ENCODE measurements at regions not wholly inside any gene's neighbourhood (a gene's known extent, or its start where the extent isn't known, plus 50 kb on each side); places are given as distances from the start of the nearest gene placed in this dataset.
"Not testable (repeated sequence)": the region's sequence is repeated elsewhere in the genome, so short reads cannot be mapped to it uniquely, and the experiment has no call there.

DNA sequence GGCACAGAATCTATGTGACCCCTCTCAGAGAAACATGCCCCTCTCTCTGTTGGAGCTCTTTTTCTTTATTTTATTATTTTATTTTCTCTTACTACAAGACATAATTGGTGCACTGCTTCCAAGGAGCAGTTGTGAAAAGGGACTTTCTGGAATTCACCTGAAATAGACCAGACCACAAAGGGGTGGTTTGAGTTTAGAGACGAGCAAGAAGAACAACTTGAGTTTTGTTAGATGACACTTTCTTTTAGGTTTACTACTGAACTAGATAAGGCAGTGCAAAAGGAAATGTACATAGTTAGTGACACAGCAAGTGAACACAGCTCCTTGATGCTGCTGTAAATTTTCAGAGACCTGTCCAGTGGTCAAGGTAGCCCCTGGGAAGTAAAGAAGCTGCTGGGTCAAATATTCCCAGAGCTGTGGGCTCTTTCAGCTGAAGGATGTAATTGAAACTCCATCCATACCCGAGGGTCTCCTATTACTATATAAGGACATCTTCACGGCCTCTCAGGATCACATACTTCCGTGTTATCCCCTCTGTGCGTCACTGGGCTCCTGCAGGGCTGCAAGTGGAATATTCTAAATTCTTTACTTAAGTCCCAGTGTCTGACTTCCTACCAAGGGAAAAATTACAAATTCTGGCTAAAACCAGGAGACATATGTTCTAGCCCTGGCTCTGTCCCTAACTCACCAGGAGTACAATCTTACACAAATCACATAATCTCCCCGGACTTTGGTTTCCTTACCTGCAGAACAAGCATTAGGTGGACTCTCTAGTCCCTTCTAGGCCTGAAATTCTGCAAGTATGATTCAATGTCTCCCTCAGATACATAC lies 69.1 kb upstream of the ADTRP start:
- no peak for DNase-seq
- ATAC-seq: no peak

- ATAC-seq, DNase-seq: not testable (repeated sequence)
These were observed 68.5 kb upstream of the ADTRP start for GRCh38 chr6:11847068-11847467.

DNA sequence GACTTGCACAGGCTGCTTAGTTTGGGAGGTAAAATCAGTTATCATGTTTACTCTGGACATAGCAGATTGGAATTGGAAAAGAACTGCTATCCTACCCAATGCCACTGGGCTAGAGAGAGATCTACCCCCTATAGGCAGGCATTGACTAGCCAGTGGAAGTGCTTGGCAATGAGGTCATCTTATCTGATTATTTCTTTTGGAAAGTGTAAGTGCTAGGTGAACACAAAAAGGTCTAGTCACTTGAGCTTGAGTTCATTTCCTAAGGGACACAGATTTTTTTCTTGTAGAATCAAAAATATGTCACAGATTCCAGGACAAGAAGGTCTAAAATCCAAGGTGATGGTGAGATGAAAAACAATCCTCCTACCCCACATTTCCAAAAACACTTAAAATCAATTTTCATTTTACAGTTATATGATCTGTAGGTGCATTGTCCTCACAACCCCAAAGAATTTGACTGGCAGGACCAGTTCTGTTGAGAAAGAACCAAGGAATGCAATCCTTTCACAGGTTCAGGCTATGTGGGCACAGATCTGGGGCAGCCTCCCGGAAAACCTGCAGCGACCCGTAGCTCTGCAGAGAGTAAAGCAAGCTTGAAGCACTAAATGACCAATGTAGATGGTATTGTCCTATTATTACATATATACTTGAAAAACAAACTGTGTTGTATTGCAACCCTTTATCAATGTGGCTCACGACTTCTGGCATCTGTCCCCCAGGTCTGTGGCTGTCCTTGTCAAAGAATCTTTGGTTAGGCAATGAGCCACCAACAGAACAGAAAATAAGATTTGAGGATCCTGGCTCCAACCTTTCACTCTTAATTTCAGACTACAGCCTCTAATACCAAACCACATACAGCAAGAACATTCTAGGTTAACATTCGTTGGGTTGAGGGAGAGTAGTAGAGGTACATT lies 67.3 kb upstream of the ADTRP start:
- ATAC-seq (no peak), DNase-seq (no peak)

DNA sequence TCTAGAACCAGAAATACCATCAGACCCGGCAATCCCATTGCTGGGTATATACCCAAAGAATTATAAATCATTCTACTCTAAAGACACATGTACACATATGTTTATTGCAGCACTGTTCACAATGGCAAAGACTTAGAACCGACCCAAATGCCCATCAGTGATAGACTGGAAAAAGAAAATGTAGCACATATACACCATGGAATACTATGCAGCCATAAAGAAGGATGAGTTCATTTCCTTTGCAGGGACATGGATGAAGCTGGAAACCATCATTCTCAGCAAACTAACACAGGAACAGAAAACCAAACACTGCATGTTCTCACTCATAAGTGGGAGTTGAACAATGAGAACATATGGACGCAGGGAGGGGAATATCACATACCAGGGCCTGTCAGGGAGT lies 64.2 kb upstream of the ADTRP start:
- ATAC-seq, DNase-seq: not testable (repeated sequence)

GRCh38 chr6:11835065-11835464 lies 56.5 kb upstream of the ADTRP start:
- ATAC-seq (no peak), DNase-seq (no peak)

DNA sequence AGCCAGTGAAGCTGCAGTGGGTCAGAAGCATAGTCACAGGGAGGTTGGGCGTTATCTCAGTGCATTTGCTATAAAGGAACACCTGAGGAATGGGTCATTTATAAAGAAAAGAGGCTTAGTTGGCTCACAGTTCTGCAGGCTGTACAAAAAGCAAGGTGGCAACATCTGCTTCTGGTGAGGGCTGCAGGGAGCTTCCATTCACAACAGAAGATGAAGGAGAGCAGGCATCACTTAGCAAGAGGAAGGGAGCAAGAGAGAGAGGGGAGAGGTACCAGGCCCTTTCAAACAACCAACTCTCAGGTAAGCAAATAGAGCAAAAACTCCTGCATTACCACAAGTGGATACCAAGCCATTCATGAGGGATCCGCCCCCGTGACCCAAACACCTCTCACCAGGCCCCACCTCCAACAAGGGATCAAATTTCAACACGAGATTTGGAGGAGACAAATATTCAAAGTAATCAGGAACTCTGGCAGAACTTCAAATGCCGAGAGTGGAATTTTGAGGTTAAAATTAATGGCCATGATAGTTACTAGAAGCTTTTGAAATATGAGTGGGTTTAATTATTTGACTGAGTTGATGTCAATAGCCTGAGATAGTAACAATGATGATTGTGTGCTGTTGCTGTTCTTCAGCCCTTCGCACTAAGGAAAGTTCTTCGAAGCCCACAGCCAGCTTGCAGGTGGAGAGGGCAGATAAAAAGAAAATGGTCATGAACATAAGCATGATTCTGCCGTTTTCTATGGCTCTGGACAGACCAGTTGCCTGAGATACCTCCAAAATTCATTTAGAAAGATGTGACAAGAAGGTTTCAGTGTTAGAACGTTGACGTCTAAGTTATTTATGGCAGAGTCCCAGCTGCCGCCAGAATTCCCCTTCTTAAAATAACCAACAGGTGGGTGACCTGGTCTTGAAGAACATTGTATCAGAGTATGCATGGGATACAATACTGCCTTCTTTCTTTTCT lies 55.3 kb upstream of the ADTRP start:
- no peak for ATAC-seq
- no peak for DNase-seq

DNA sequence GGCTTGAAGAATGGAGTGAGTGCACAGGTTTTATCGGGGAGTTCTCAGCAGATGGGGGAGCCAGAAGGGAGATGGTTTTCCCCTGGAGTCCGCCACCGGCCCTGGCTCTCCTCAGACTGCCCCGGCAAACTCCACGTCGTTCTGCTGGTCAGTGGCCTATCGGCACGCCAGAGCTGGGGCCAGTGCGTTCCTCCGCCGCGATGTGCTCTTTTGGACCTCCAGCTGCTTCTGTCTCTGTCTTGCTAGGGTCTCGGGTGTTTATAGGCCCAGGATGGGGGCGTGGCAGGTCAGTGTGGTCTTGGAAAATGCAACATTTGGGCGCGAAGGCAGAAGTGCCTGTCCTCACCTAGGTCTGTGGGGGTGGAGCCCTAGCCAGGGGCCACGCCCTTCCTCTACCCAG lies 53.0 kb upstream of the ADTRP start:
- ATAC-seq: no peak
- DNase-seq: no peak

- DNase-seq (no peak), ATAC-seq (no peak)
These were observed 51.9 kb upstream of the ADTRP start for GRCh38 chr6:11830520-11830919.

DNA sequence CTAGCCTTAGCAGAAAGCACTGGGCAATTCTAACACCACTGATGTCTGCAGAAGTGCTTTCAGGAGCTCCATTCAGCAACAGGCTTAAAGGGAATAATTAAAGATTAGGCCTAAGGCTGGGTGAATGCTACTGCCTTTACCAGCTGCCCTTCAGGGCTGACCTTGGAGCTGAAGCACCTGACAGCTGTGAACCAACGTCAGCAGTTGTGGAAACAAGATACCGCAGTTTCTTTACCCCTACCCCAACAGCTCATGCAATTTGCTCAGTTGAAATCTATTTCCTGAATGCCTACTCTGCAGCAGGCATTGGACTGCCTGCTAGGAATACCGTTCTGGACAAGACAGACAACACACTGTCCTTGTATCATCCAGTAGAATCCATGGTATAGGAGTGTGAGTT lies 51.5 kb upstream of the ADTRP start:
- ATAC-seq (no peak), DNase-seq (no peak)

DNA sequence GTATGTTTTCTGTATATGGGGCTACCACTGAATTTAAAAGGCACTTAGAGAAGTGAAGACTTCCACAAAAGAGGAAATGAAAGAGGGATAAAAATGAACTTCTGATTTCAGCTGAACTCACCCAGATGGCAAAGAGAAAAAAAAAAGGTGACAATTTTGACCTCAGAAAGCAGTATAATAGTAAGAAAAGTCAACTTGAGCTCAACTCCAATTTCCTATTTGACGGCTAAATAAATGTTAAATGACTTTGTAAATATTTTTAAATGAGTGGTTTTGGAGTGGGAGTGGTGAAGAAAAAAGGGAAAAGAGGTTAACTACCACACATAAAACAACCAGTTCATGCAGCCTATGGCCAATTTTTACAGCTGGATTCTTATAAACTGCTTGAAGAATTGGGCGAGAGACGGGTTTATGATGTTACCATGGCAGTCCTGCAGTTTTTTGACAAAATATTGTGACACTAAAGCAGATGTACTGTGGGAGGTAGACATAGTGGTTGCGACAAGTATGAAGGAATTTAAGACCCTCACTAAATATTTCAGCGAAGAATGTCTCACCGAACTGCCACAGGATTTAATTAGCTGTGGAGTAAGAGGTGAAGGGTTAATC lies 49.8 kb upstream of the ADTRP start:
- DNase-seq: no peak
- ATAC-seq: no peak
